ENCODE measurements at regions not wholly inside any gene's neighbourhood (a gene's known extent, or its start where the extent isn't known, plus 50 kb on each side); places are given as distances from the start of the nearest gene placed in this dataset.

- TF ChIP-seq CTCF (IDR thresholded peaks at IDR 0.05) (no peak), POLR2AphosphoS5 (IDR thresholded peaks at IDR 0.05; ENCODE audit: insufficient read depth in 1 of 2, low read depth in 1 of 2) (no peak)
Measured at GRCh38 chr3:25283613-25284012, 144.4 kb upstream of the RARB start.
